IPS-15b (cell line): ENCODE measurements at regions not wholly inside any gene's neighbourhood (a gene's known extent, or its start where the extent isn't known, plus 50 kb on each side); places are given as distances from the start of the nearest gene placed in this dataset.

Experiments
- H3K27me3 ChIP-seq: one replicate; pipeline ENCODE4 v1.6.1; 2013; ENCODE audit warnings: low read length; ENCODE audit not compliant: control insufficient read depth, insufficient read depth
- H3K36me3 ChIP-seq: one replicate; pipeline ENCODE4 v1.6.1; 2013; ENCODE audit warnings: low read length; ENCODE audit not compliant: control insufficient read depth, insufficient read depth
- H3K4me1 ChIP-seq: one replicate; pipeline ENCODE4 v1.6.1; 2013; ENCODE audit warnings: mild to moderate bottlenecking, low read length; ENCODE audit not compliant: control insufficient read depth, insufficient read depth
- H3K4me3 ChIP-seq: one replicate; pipeline ENCODE4 v1.5.1; 2013; ENCODE audit warnings: low read depth, low read length
- H3K9ac ChIP-seq: one replicate; pipeline ENCODE4 v1.6.1; 2013; ENCODE audit warnings: low read depth, mild to moderate bottlenecking, low read length
- H3K9me3 ChIP-seq: one replicate; pipeline ENCODE4 v1.6.1; 2013; ENCODE audit warnings: mild to moderate bottlenecking, low read length; ENCODE audit not compliant: control insufficient read depth, insufficient read depth

DNA sequence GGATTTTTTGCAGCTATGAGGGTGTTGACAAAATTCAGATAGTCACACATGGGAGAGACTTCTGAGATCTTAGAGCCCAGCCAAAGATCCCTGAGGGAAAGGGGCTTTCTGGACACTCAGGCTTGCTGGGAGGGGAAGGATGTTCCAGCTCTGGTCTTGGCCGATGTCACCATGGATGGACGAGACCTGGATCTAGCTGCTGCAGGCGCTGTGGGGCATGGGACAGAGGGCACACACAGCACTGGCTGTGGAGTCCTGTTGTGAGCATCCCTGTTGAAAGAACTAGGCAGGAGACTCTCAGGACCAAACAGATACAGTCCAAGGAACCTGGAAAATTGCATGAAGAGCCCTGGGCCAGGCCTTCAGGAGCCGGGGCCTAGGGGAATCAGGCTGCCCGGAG lies 80.1 kb upstream of the SDK2 start:
- H3K9me3 ChIP-seq: no peaks in the 10 kb centered on the region
- no peaks in the 10 kb centered on the region for H3K36me3 ChIP-seq
- peaks cover 2% of the 10 kb centered on the region for H3K27me3 ChIP-seq
- H3K4me3 ChIP-seq: no peak overlapping the region
- H3K4me1 ChIP-seq: peaks cover 2% of the 10 kb centered on the region
- H3K9ac ChIP-seq: no peak overlapping the region

GRCh38 chr17:73724990-73725389 lies 80.7 kb upstream of the SDK2 start:
- Histone ChIP-seq H3K9me3 (no peaks in the 10 kb centered on the region), H3K4me3 (no peak overlapping the region), H3K27me3 (peaks cover 2% of the 10 kb centered on the region), H3K36me3 (no peaks in the 10 kb centered on the region), H3K9ac (no peak overlapping the region), H3K4me1 (peaks cover 2% of the 10 kb centered on the region)

DNA sequence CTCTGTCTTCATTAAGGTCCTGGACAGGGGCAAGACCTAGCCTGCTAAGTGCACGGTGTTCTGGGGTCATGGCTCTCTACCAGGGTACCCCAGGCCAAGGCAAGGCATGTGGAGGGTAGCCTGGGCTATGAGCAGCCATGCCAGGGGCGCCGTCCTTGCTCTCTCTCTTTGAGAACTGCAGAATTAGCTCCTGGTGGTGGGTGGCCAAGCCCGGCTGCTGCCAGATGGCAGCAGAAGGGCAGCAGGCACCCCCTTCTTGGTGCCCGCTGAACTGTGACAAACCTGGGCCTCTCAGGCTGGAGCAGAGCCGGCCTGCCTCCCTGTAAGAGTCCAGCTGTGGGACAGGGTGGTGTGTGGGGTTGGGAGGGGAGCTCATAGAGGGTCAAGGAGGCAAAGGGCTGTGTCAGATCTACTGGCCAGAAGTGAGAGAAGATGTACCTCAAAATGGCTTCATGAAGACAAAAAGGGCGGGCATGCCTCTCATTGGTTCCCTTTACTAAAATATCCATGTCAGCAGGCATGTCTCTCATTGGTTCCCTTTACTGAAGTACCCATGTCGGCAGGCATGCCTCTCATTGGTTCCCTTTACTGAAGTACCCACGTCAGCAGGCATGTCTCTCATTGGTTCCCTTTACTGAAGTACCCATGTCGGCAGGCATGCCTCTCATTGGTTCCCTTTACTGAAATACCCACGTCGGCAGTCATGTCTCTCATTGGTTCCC lies 81.7 kb upstream of the SDK2 start:
- H3K9ac ChIP-seq: no peak overlapping the region
- peaks cover 3% of the 10 kb centered on the region for H3K9me3 ChIP-seq
- H3K4me3 ChIP-seq: no peak overlapping the region
- no peaks in the 10 kb centered on the region for H3K4me1 ChIP-seq
- H3K36me3 ChIP-seq: no peaks in the 10 kb centered on the region
- H3K27me3 ChIP-seq: peaks cover 2% of the 10 kb centered on the region

DNA sequence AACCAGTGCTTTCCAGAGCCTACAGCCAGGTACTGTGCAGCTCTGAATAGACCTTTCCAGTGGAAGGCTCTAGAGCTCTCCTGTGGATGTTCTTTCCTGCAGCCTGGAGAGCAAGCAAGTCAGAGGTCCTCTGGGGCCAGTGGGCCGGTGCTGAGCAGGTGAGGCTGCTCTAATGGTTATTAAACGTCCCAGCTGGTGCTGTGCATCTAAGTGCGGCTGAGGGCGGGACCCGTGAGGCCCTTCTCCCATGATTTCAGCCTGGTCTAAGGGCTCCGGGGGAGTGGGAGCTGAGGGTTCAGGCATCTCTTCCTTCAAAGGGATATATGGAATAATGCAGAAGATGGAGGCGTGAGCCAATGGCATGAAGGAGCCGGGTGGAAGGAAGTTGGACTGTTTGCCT lies 83.7 kb upstream of the SDK2 start:
- no peak overlapping the region for H3K4me3 ChIP-seq
- peaks cover 2% of the 10 kb centered on the region for H3K27me3 ChIP-seq
- H3K9me3 ChIP-seq: peaks cover 4% of the 10 kb centered on the region
- H3K4me1 ChIP-seq: no peaks in the 10 kb centered on the region
- no peaks in the 10 kb centered on the region for H3K36me3 ChIP-seq
- H3K9ac ChIP-seq: no peak overlapping the region

DNA sequence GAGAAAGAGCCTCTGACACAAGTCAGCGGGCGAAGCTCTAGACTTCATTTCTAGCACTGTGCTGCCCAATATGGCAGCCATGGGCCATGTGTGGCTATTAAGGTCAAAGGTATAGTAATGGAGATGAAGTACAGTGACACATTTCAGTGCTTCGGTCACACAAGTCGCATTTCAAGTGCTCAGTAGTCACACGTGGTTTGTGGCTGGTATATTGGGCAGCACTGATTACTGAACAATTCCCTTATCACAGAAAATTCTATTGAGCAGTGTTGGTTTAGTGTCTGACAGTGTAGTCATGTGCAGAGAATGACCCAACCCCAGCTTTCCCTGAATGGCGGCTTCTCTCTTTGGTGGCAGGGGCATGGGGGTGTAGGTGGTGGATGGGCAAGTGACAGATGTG lies 84.9 kb upstream of the SDK2 start:
- H3K9me3 ChIP-seq: peaks cover 4% of the 10 kb centered on the region
- H3K9ac ChIP-seq: no peak overlapping the region
- H3K27me3 ChIP-seq: no peaks in the 10 kb centered on the region
- no peak overlapping the region for H3K4me3 ChIP-seq
- no peaks in the 10 kb centered on the region for H3K4me1 ChIP-seq
- H3K36me3 ChIP-seq: no peaks in the 10 kb centered on the region

GRCh38 chr17:73731733-73732132 lies 87.5 kb upstream of the SDK2 start:
- peaks cover 4% of the 10 kb centered on the region for H3K9me3 ChIP-seq
- H3K36me3 ChIP-seq: no peaks in the 10 kb centered on the region
- no peaks in the 10 kb centered on the region for H3K27me3 ChIP-seq
- no peak overlapping the region for H3K9ac ChIP-seq
- peaks cover 2% of the 10 kb centered on the region for H3K4me1 ChIP-seq
- no peak overlapping the region for H3K4me3 ChIP-seq

DNA sequence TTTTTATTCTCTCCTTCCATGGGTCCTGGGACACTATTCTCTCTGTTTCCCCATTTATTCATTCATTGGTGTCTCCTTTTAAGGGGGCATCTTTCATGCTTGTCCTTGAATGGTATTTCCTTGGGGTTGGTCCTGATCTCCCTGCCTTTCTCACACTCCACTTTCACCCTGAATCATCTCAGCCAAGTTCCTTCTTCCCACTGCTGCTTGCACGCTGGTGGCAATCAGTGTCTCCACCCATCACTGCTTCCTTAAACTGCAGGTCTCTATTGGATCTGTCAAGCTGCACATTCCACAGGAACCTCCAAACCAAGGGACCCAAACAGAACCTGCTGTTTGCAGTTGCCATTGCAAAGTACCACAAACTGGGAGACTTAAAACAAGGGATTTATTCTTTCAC lies 89.3 kb upstream of the SDK2 start:
- Histone ChIP-seq H3K9me3 (peaks cover 4% of the 10 kb centered on the region), H3K27me3 (no peaks in the 10 kb centered on the region), H3K4me3 (no peak overlapping the region), H3K36me3 (no peaks in the 10 kb centered on the region), H3K4me1 (peaks cover 2% of the 10 kb centered on the region), H3K9ac (no peak overlapping the region)

DNA sequence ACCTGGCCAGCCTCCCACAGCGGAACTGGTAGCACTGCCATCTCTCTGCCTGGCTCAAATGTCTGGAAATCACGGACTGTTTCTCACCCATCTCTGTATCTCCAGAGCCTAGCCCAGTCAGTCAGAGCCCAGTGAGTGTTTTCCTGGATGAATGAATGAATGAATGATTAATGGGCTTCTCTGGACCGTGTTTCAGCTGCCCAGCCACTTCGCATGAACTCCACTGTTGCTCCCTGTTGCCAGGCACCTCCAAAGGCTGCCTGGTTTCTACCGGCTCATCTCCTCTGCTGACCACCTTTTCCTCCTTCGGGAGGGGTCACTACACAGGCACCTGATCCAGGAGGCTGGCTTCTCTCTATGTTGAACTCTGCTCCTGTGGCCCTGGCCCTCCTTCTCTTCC lies 91.0 kb upstream of the SDK2 start:
- H3K9me3 ChIP-seq: peaks cover 4% of the 10 kb centered on the region
- H3K4me1 ChIP-seq: peaks cover 2% of the 10 kb centered on the region
- no peaks in the 10 kb centered on the region for H3K36me3 ChIP-seq
- no peak overlapping the region for H3K9ac ChIP-seq
- H3K27me3 ChIP-seq: no peaks in the 10 kb centered on the region
- H3K4me3 ChIP-seq: no peak overlapping the region

DNA sequence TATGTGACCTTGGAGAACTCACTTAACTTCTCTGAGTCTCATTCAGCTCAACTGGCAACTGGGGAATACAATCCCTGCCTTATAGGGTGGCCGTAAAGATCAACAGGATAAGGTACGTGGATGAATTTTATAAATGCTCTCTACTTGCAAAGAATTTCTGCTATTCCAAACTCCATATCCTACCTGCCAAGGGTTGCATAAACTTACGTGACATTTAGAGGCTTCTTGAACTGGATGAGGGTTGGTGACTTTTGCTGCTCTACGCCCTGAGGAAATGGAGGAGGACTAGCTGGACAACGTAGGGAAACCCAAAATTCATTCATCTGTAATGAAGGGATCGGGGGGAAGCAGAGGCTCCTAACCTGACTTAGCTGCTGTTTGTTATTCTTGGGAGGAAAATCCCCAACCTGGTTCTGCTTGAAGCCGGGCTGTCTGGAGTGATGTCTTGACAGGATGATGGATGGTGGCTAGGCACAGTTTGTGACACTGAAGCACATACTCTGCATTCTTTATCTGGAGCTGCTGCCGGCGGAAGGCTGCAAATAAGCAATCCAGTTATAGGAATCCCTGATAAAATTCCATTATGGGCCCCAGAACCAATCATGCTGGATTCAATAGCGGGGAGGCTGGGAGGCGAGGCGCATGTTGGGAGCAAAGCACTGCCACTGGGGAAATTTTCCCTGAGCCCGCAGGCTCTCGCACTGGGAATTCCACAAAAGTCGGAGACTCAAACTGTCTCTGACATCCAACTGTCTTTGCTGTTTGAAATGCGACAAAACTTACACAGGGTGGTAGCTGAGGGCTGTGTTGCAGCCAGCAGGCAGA lies 94.7 kb upstream of the SDK2 start:
- Histone ChIP-seq H3K4me1 (peaks cover 11% of the 10 kb centered on the region), H3K9ac (no peak overlapping the region), H3K27me3 (no peaks in the 10 kb centered on the region)

DNA sequence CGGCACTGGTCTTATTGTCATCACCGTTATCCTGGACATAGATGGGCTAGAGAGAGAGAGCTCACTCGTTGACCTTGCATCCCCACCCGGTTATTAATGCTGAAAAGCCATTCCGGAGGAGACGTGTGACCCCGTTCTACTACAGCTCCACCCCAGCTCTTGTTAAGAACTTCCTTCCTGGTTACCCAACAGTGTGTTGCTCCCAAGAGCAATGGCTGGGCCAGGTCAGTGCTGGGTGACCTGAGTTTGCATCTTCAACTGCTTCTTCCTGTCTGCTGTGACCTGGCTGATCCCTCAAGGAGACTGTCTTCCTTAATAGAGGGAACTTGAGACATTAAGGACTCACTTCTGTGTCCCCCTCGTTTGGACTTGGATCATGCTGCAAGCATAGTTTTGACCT lies 96.1 kb upstream of the SDK2 start:
- Histone ChIP-seq H3K4me1 (peaks cover 10% of the 10 kb centered on the region), H3K9me3 (no peaks in the 10 kb centered on the region), H3K36me3 (no peaks in the 10 kb centered on the region), H3K9ac (no peak overlapping the region), H3K27me3 (no peaks in the 10 kb centered on the region), H3K4me3 (no peak overlapping the region)

More for the DNA sequence above, 94.7 kb upstream of the SDK2 start:
- no peaks in the 10 kb centered on the region for H3K36me3 ChIP-seq
- no peaks in the 10 kb centered on the region for H3K9me3 ChIP-seq
- no peak overlapping the region for H3K4me3 ChIP-seq

DNA sequence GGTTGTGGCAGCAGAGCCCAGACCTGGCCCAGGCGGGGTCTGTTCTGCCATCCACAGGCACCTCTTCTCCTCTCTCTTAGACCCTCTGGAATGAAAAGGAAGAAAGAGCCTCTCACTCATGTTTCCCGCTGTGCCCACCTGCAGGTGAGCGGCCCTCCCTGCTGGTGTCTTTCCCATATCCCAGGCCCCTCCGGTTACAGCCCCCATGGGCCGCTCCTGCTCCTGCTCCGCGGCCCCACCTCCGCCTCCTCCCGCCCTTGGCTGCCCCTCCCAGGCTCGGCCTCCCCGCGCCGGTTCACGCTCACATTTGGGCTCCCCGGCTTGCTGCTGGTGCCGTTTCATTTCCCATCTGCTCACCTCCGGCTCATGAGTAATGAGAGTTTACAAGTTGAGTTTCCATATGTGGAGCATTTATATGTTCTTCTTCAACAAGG lies 98.7 kb upstream of the SDK2 start:
- Histone ChIP-seq H3K9me3 (no peaks in the 10 kb centered on the region), H3K4me3 (no peak overlapping the region), H3K9ac (no peak overlapping the region), H3K27me3 (no peaks in the 10 kb centered on the region), H3K4me1 (peaks cover 10% of the 10 kb centered on the region), H3K36me3 (no peaks in the 10 kb centered on the region)
